ENCODE measurements at regions not wholly inside any gene's neighbourhood (a gene's known extent, or its start where the extent isn't known, plus 50 kb on each side); places are given as distances from the start of the nearest gene placed in this dataset.
"Not testable (repeated sequence)": the region's sequence is repeated elsewhere in the genome, so short reads cannot be mapped to it uniquely, and the experiment has no call there.

DNA sequence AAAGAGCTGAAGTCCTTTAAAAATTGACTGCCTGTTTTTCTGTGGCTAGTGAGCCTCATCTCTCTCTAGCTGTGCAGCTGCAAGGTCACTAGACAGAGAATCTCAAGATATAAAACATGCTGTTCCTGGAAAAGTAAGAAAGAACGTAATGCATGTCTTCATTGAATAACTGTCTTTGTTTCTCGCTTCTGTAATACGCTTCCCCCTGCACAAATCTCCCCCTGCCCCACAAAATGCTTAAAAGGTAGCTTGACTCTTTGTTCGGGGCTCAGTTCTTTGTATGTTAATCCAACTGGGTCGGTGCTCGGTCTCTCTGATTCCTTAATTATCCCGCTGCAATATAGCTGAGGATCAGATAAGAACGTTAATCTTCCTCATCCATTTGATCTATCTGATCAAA lies 1495.9 kb upstream of the DDX18 start:
- DNase-seq, H3K9me3 Mint-ChIP-seq, H3K4me3 Mint-ChIP-seq, H3K4me1 Mint-ChIP-seq, H3K27me3 Mint-ChIP-seq, CTCF ChIA-PET, H3K36me3 Mint-ChIP-seq, H3K27ac Mint-ChIP-seq: not testable (repeated sequence)

- CTCF ChIA-PET = no interaction called here
- DNase-seq = no peak
- Mint-ChIP-seq H3K36me3 (no peaks in the 10 kb centered on the region), H3K27ac (no peak overlapping the region), H3K4me1 (no peaks in the 10 kb centered on the region), H3K4me3 (no peak overlapping the region), H3K27me3 (no peaks in the 10 kb centered on the region), H3K9me3 (peaks cover 9% of the 10 kb centered on the region)
These were observed 1495.5 kb upstream of the DDX18 start for GRCh38 chr2:116319001-116319400.

DNA sequence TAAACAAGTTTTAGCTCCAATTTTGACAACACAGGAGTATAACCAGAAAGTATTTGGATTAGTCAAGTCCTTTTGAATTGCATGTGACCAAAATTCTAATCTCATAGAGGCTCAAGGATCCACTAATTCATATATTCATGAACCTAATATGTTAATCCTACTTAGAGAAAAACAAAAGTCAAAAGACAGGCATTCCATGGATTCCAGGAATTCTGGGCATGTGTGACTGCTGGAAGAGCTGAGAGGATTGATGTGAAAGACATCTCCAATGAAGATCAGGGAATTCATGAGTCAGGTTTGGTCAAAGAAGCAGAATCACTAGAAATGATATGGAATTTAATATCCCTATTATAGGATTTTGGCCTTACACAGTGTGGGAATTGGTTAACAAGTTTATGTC lies 1494.6 kb upstream of the DDX18 start:
- no peak overlapping the region for H3K27ac Mint-ChIP-seq
- CTCF ChIA-PET = no interaction called here
- no peak overlapping the region for H3K4me3 Mint-ChIP-seq
- H3K9me3 Mint-ChIP-seq = peaks cover 9% of the 10 kb centered on the region
- H3K36me3 Mint-ChIP-seq = no peaks in the 10 kb centered on the region
- DNase-seq = no peak
- no peaks in the 10 kb centered on the region for H3K4me1 Mint-ChIP-seq
- no peaks in the 10 kb centered on the region for H3K27me3 Mint-ChIP-seq

DNA sequence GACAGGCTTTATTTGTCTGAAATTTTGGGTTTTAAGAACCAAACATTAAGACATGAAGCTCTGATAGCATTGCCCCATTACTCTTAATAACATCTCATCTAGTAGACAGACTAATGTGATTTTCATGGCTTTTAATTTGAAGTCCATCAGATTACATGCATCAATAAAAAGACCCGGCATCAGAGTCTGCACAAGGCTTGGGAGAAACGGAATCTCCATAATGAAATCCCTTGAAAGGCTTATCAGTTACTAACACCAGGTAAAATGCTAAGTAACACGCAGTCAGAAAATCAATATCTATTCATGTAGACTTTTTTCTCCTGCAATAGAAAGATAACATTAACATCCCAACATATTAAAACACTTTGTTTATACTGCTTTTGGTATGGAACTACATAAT lies 1485.2 kb upstream of the DDX18 start:
- DNase-seq = no peak
- Mint-ChIP-seq H3K36me3 (no peaks in the 10 kb centered on the region), H3K9me3 (peaks cover 16% of the 10 kb centered on the region), H3K4me1 (no peaks in the 10 kb centered on the region), H3K4me3 (no peak overlapping the region), H3K27me3 (no peaks in the 10 kb centered on the region), H3K27ac (no peak overlapping the region)
- CTCF ChIA-PET = no interaction called here

DNA sequence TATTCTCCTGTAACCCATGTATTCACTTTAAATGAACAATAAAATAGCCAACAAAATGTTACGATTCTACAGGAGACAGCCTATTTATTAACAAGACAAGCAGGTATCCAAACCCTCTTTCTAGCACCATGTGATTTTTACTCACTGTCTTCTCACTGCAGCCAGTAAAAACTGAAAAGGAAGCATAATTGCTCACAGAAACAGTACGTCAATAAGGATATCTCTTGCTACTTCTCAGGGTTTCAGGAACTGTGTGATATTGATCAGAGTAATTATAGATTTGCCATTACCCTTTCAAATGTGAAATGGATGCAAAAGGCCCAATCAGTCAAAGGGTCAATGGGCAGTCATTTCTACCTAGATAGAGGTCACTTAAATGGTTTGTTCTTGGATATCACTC lies 1473.8 kb upstream of the DDX18 start:
- CTCF ChIA-PET = no interaction called here
- Mint-ChIP-seq H3K27me3 (no peaks in the 10 kb centered on the region), H3K27ac (no peak overlapping the region), H3K4me3 (no peak overlapping the region), H3K4me1 (no peaks in the 10 kb centered on the region), H3K9me3 (peaks cover 4% of the 10 kb centered on the region), H3K36me3 (no peaks in the 10 kb centered on the region)
- no peak for DNase-seq

- H3K36me3 Mint-ChIP-seq = no peaks in the 10 kb centered on the region
- no peak overlapping the region for H3K4me3 Mint-ChIP-seq
- peaks cover 18% of the 10 kb centered on the region for H3K9me3 Mint-ChIP-seq
- no peaks in the 10 kb centered on the region for H3K4me1 Mint-ChIP-seq
- no peak for DNase-seq
- CTCF ChIA-PET = no interaction called here
- H3K27me3 Mint-ChIP-seq = no peaks in the 10 kb centered on the region
- no peak overlapping the region for H3K27ac Mint-ChIP-seq
These were observed 1448.3 kb upstream of the DDX18 start for GRCh38 chr2:116366212-116366611.

- Mint-ChIP-seq H3K27ac (no peak overlapping the region), H3K9me3 (peaks cover 16% of the 10 kb centered on the region), H3K4me3 (no peak overlapping the region), H3K36me3 (no peaks in the 10 kb centered on the region), H3K27me3 (no peaks in the 10 kb centered on the region), H3K4me1 (no peaks in the 10 kb centered on the region)
- CTCF ChIA-PET = interaction anchor here (0.6 kb wide), 1 partner anchor 111 kb away, joined by 3 read pairs; no protein-coding TSS in a partner anchor
- DNase-seq = no peak
These were observed 1435.7 kb upstream of the DDX18 start for GRCh38 chr2:116378786-116379185.

DNA sequence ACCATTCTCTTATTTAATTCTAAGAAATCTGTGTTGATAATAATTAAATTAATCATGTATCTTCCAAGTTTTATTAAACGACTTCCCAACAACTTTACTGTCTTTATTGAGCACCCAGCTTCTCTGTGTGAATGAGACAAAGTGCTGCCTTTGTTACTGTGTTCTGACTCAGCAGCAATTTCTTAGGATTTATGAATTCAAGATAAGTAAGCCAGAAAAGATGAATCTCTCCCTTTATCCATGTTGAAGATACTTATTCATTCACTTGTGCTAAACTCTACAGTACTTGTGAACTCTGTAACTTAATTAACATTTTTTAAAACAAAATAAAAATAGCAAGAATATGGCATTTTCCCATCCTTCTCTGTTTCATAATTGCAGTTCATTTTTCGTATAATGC lies 1403.3 kb upstream of the DDX18 start:
- Mint-ChIP-seq H3K4me1 (no peaks in the 10 kb centered on the region), H3K9me3 (peaks cover 28% of the 10 kb centered on the region), H3K4me3 (no peak overlapping the region), H3K36me3 (no peaks in the 10 kb centered on the region), H3K27me3 (no peaks in the 10 kb centered on the region), H3K27ac (no peak overlapping the region)
- CTCF ChIA-PET = no interaction called here
- DNase-seq = no peak

GRCh38 chr2:116413659-116414058 lies 1400.8 kb upstream of the DDX18 start:
- H3K4me1 Mint-ChIP-seq = no peaks in the 10 kb centered on the region
- no peak overlapping the region for H3K27ac Mint-ChIP-seq
- H3K9me3 Mint-ChIP-seq = peaks cover 31% of the 10 kb centered on the region
- no peak for DNase-seq
- H3K4me3 Mint-ChIP-seq = no peak overlapping the region
- CTCF ChIA-PET = no interaction called here
- H3K27me3 Mint-ChIP-seq = no peaks in the 10 kb centered on the region
- no peaks in the 10 kb centered on the region for H3K36me3 Mint-ChIP-seq

- no peak for DNase-seq
- Mint-ChIP-seq H3K9me3 (peaks cover 30% of the 10 kb centered on the region), H3K4me1 (no peaks in the 10 kb centered on the region), H3K27ac (no peak overlapping the region), H3K27me3 (no peaks in the 10 kb centered on the region), H3K36me3 (no peaks in the 10 kb centered on the region), H3K4me3 (no peak overlapping the region)
- CTCF ChIA-PET = no interaction called here
These were observed 1397.6 kb upstream of the DDX18 start for GRCh38 chr2:116416731-116417377.

DNA sequence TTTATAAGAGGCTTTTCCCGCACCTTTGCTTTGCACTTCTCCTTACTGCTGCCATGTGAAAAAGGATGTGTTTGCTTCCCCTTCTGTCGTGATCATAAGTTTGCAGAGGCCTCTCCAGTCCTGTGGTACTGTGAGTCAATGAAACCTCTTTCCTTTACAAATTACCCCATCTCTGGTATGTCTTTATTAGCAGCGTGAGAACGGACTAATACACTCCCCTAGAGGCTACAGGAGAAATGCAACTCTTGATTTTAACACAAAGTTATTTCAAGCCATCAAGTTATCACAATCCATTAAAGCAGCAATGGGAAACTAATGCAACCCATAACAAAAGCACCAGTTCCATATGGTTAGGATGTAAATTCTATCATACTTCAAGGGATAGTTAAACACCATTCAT lies 1378.8 kb upstream of the DDX18 start:
- Mint-ChIP-seq H3K27ac (no peak overlapping the region), H3K27me3 (no peaks in the 10 kb centered on the region), H3K36me3 (no peaks in the 10 kb centered on the region), H3K4me3 (no peak overlapping the region), H3K9me3 (peaks cover 23% of the 10 kb centered on the region), H3K4me1 (no peaks in the 10 kb centered on the region)
- no peak for DNase-seq
- CTCF ChIA-PET = no interaction called here

GRCh38 chr2:116440104-116440653 lies 1374.3 kb upstream of the DDX18 start:
- Mint-ChIP-seq H3K27ac (no peak overlapping the region), H3K27me3 (no peaks in the 10 kb centered on the region), H3K36me3 (no peaks in the 10 kb centered on the region), H3K9me3 (peaks cover 18% of the 10 kb centered on the region), H3K4me1 (no peaks in the 10 kb centered on the region), H3K4me3 (no peak overlapping the region)
- no peak for DNase-seq
- CTCF ChIA-PET = no interaction called here

GRCh38 chr2:116442418-116442817 lies 1372.1 kb upstream of the DDX18 start:
- CTCF ChIA-PET = no interaction called here

GRCh38 chr2:116444256-116444872 lies 1370.1 kb upstream of the DDX18 start:
- Mint-ChIP-seq H3K9me3 (peaks cover 22% of the 10 kb centered on the region), H3K27me3 (no peaks in the 10 kb centered on the region), H3K36me3 (no peaks in the 10 kb centered on the region), H3K27ac (no peak overlapping the region), H3K4me3 (no peak overlapping the region), H3K4me1 (no peaks in the 10 kb centered on the region)
- DNase-seq = no peak
- CTCF ChIA-PET = no interaction called here

More at GRCh38 chr2:116442418-116442817, 1372.1 kb upstream of the DDX18 start:
- Mint-ChIP-seq H3K9me3 (peaks cover 22% of the 10 kb centered on the region), H3K4me1 (no peaks in the 10 kb centered on the region), H3K27ac (no peak overlapping the region), H3K36me3 (no peaks in the 10 kb centered on the region), H3K27me3 (no peaks in the 10 kb centered on the region), H3K4me3 (no peak overlapping the region)
- no peak for DNase-seq

GRCh38 chr2:116450990-116451389 lies 1363.5 kb upstream of the DDX18 start:
- H3K4me3 Mint-ChIP-seq = no peak overlapping the region
- peaks cover 15% of the 10 kb centered on the region for H3K9me3 Mint-ChIP-seq
- no peak for DNase-seq
- H3K27ac Mint-ChIP-seq = no peak overlapping the region
- no peaks in the 10 kb centered on the region for H3K36me3 Mint-ChIP-seq
- no peaks in the 10 kb centered on the region for H3K27me3 Mint-ChIP-seq
- H3K4me1 Mint-ChIP-seq = no peaks in the 10 kb centered on the region
- CTCF ChIA-PET = no interaction called here
